Liver (tissue), 8 donors: ENCODE measurements at regions not wholly inside any gene's neighbourhood (a gene's known extent, or its start where the extent isn't known, plus 50 kb on each side); places are given as distances from the start of the nearest gene placed in this dataset.

Experiments
- DNase-seq: peaks from one replicate; pipeline ENCODE4 v3.0.0-alpha.2; 2017; ENCODE audit warnings: low spot score
- H3K27ac ChIP-seq, 2 donors: one replicate each; pipeline ENCODE4 v1.7.0; 2013; ENCODE audit warnings: inconsistent platforms in 2 of 2, low read length in 2 of 2, control low read depth in 1 of 2, low read depth in 1 of 2, mild to moderate bottlenecking in 1 of 2
- H3K27me3 ChIP-seq, 4 donors: one replicate each; pipeline versions ENCODE4 v1.6.1 to v1.7.0; 2013; ENCODE audit warnings: low read length in 3 of 4, inconsistent platforms in 1 of 4, mild to moderate bottlenecking in 1 of 4, moderate library complexity in 1 of 4; ENCODE audit not compliant: control insufficient read depth in 4 of 4, insufficient read depth in 4 of 4
- H3K36me3 ChIP-seq, 4 donors: one replicate each; pipeline versions ENCODE4 v1.6.1 to v1.7.0; 2013; ENCODE audit warnings: low read length in 3 of 4, mild to moderate bottlenecking in 3 of 4, low read depth in 1 of 4, moderate library complexity in 1 of 4; ENCODE audit not compliant: control insufficient read depth in 4 of 4, insufficient read depth in 3 of 4
- H3K4me1 ChIP-seq, 4 donors: one replicate each; pipeline versions ENCODE4 v1.6.1 to v1.7.0; 2013; ENCODE audit warnings: low read length in 3 of 4, mild to moderate bottlenecking in 3 of 4, moderate library complexity in 1 of 4; ENCODE audit not compliant: control insufficient read depth in 4 of 4, insufficient read depth in 4 of 4
- H3K4me3 ChIP-seq, 3 donors: one replicate each; pipeline versions ENCODE4 v1.6.1 to v1.7.0; 2013; ENCODE audit warnings: low read length in 3 of 3, control low read depth in 1 of 3, low read depth in 1 of 3, mild to moderate bottlenecking in 1 of 3
- H3K9ac ChIP-seq, 2 donors: one replicate each; pipeline ENCODE4 v1.7.0; 2013; ENCODE audit warnings: low read length in 2 of 2, mild to moderate bottlenecking in 2 of 2, moderate library complexity in 2 of 2, control low read depth in 1 of 2, low read depth in 1 of 2
- H3K9me3 ChIP-seq, 4 donors: one replicate each; pipeline versions ENCODE4 v1.6.1 to v1.7.0; 2013; ENCODE audit warnings: low read length in 3 of 4; ENCODE audit not compliant: control insufficient read depth in 4 of 4
- ATF3 ChIP-seq: IDR thresholded peaks from 2 replicates; pipeline ENCODE4 v1.6.1; 2016; ENCODE audit warnings: antibody characterized with exemption
- CTCF ChIP-seq: fragments of 150-350 bp; IDR thresholded peaks from 2 replicates; pipeline ENCODE4 v1.5.1; 2017; ENCODE audit warnings: improper control_type of control experiment, low read depth, low read length; ENCODE audit not compliant: missing input control
- EGR1 ChIP-seq, 2 donors: IDR thresholded peaks; 2 replicates each; pipeline ENCODE4 v1.6.1; 2016 to 2018; ENCODE audit warnings: antibody characterized with exemption in 2 of 2, low read depth in 2 of 2
- FOXA1 ChIP-seq: IDR thresholded peaks from 2 replicates; pipeline ENCODE4 v1.6.1; 2016; ENCODE audit warnings: antibody characterized with exemption
- FOXA2 ChIP-seq: IDR thresholded peaks from 2 replicates; pipeline ENCODE4 v1.6.1; 2016; ENCODE audit warnings: antibody characterized with exemption
- GABPA ChIP-seq, 2 donors: IDR thresholded peaks in 1 of 2; conservative IDR thresholded peaks in 1 of 2; 2 replicates each; pipeline ENCODE4 v1.6.1; 2016; ENCODE audit warnings: antibody characterized with exemption in 2 of 2, mild to moderate bottlenecking in 1 of 2, moderate library complexity in 1 of 2
- HNF4A ChIP-seq, 2 donors: conservative IDR thresholded peaks; 2 replicates each; pipeline ENCODE4 v1.6.1; 2016; ENCODE audit warnings: antibody characterized with exemption in 2 of 2, mild to moderate bottlenecking in 2 of 2
- HNF4G ChIP-seq: IDR thresholded peaks from 2 replicates; pipeline ENCODE4 v1.6.1; 2016; ENCODE audit warnings: antibody characterized with exemption
- JUND ChIP-seq, 2 donors: IDR thresholded peaks; 2 replicates each; pipeline ENCODE4 v1.6.1; 2016; ENCODE audit warnings: antibody characterized with exemption in 2 of 2
- NR2F2 ChIP-seq: IDR thresholded peaks from 2 replicates; pipeline ENCODE4 v1.6.1; 2016; ENCODE audit warnings: antibody characterized with exemption
- RAD21 ChIP-seq, 2 donors: IDR thresholded peaks; 2 replicates each; pipeline ENCODE4 v1.6.1; 2016; ENCODE audit warnings: antibody characterized with exemption in 2 of 2, mild to moderate bottlenecking in 2 of 2
- RXRA ChIP-seq, 2 donors: IDR thresholded peaks; 2 replicates each; pipeline ENCODE4 v1.6.1; 2017 to 2018; ENCODE audit warnings: antibody characterized with exemption in 2 of 2, mild to moderate bottlenecking in 1 of 2
- SP1 ChIP-seq: IDR thresholded peaks from 2 replicates; pipeline ENCODE4 v1.6.1; 2018; ENCODE audit warnings: antibody characterized with exemption, mild to moderate bottlenecking
- TAF1 ChIP-seq: conservative IDR thresholded peaks from 2 replicates; pipeline ENCODE4 v1.6.1; 2016; ENCODE audit warnings: antibody characterized with exemption, mild to moderate bottlenecking
- YY1 ChIP-seq: IDR thresholded peaks from 2 replicates; pipeline ENCODE4 v1.6.1; 2016; ENCODE audit warnings: antibody characterized with exemption, mild to moderate bottlenecking
- WGBS: extraction: QIAGEN DNeasy Blood & Tissue Kit; methylation state at CpG from one replicate; pipeline ENCODE4 v1.1.7; 2013; 5-methylcytosine and 5-hydroxymethylcytosine counted together
- TF ChIP-seq, protein P1 (sequence below): IDR thresholded peaks from 2 replicates; pipeline ENCODE4 v1.6.1; 2016; ENCODE audit warnings: antibody characterized with exemption
- TF ChIP-seq, protein P2 (sequence below): IDR thresholded peaks from 2 replicates; pipeline ENCODE4 v1.6.1; 2016; ENCODE audit warnings: antibody characterized with exemption, mild to moderate bottlenecking
- TF ChIP-seq, protein P3 (sequence below): IDR thresholded peaks from 2 replicates; pipeline ENCODE4 v1.6.1; 2016; ENCODE audit warnings: antibody characterized with exemption
- donor health status: healthy.
- donor health status: healthy.
- donor health status: healthy.
- donor health status: healthy.
- donor health status: healthy.

DNA sequence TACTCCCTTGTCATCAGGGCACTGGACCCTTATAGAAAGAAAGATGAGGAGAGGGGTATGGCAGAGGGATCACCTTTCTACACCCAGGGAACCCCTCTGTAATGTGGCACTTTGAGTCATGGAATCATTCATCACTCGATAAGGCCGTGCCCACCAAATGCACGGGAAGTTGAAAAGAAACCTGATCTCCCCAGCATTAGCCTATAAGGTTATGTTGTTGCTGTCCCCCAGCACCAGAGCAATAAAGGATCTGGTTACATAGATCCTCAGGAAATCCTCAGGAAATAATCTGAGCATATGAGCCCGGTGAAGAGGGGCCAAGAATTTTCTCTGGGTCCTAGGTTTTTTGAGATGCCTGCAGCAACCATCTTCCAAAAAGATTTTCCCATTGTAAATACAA lies 148.8 kb upstream of the CRY1 start:
- H3K27ac ChIP-seq = no peak overlapping the region
- H3K9me3 ChIP-seq = no peaks in the 10 kb centered on the region
- H3K27me3 ChIP-seq = peaks cover 0 to 6% (median 0%) of the 10 kb centered on the region in 4 donors
- no peak for TF ChIP-seq ATF3
- TF ChIP-seq RAD21 (IDR thresholded peaks at IDR 0.05) = no peak
- no peak for TF ChIP-seq GABPA (IDR thresholded peaks at IDR 0.05 in 1 of 2, conservative IDR thresholded peaks at IDR 0.05 in 1 of 2)
- no peak for TF ChIP-seq JUND (IDR thresholded peaks at IDR 0.05)
- no peak for TF ChIP-seq CTCF
- no peak for TF ChIP-seq NR2F2
- TF ChIP-seq HNF4G = no peak
- TF ChIP-seq, protein P1, sequence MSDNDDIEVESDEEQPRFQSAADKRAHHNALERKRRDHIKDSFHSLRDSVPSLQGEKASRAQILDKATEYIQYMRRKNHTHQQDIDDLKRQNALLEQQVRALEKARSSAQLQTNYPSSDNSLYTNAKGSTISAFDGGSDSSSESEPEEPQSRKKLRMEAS = no peak
- TF ChIP-seq FOXA2 = no peak
- TF ChIP-seq TAF1 = no peak
- TF ChIP-seq RXRA (IDR thresholded peaks at IDR 0.05) = no peak
- TF ChIP-seq, protein P2, sequence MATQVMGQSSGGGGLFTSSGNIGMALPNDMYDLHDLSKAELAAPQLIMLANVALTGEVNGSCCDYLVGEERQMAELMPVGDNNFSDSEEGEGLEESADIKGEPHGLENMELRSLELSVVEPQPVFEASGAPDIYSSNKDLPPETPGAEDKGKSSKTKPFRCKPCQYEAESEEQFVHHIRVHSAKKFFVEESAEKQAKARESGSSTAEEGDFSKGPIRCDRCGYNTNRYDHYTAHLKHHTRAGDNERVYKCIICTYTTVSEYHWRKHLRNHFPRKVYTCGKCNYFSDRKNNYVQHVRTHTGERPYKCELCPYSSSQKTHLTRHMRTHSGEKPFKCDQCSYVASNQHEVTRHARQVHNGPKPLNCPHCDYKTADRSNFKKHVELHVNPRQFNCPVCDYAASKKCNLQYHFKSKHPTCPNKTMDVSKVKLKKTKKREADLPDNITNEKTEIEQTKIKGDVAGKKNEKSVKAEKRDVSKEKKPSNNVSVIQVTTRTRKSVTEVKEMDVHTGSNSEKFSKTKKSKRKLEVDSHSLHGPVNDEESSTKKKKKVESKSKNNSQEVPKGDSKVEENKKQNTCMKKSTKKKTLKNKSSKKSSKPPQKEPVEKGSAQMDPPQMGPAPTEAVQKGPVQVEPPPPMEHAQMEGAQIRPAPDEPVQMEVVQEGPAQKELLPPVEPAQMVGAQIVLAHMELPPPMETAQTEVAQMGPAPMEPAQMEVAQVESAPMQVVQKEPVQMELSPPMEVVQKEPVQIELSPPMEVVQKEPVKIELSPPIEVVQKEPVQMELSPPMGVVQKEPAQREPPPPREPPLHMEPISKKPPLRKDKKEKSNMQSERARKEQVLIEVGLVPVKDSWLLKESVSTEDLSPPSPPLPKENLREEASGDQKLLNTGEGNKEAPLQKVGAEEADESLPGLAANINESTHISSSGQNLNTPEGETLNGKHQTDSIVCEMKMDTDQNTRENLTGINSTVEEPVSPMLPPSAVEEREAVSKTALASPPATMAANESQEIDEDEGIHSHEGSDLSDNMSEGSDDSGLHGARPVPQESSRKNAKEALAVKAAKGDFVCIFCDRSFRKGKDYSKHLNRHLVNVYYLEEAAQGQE = no peak
- no peak for TF ChIP-seq FOXA1
- TF ChIP-seq HNF4A (conservative IDR thresholded peaks at IDR 0.05) = no peak
- no peak for TF ChIP-seq EGR1 (IDR thresholded peaks at IDR 0.05; ENCODE audit: low read depth in 2 of 2)
- no peak for TF ChIP-seq SP1
- TF ChIP-seq, protein P3, sequence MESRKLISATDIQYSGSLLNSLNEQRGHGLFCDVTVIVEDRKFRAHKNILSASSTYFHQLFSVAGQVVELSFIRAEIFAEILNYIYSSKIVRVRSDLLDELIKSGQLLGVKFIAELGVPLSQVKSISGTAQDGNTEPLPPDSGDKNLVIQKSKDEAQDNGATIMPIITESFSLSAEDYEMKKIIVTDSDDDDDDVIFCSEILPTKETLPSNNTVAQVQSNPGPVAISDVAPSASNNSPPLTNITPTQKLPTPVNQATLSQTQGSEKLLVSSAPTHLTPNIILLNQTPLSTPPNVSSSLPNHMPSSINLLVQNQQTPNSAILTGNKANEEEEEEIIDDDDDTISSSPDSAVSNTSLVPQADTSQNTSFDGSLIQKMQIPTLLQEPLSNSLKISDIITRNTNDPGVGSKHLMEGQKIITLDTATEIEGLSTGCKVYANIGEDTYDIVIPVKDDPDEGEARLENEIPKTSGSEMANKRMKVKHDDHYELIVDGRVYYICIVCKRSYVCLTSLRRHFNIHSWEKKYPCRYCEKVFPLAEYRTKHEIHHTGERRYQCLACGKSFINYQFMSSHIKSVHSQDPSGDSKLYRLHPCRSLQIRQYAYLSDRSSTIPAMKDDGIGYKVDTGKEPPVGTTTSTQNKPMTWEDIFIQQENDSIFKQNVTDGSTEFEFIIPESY = no peak
- TF ChIP-seq YY1 = no peak
- 28% methylated on average over 4 of the region's 4 CpGs for WGBS
- no peak overlapping the region for H3K4me3 ChIP-seq
- H3K36me3 ChIP-seq = no peaks in the 10 kb centered on the region
- H3K9ac ChIP-seq = no peak overlapping the region
- DNase-seq = no peak
- no peaks in the 10 kb centered on the region for H3K4me1 ChIP-seq
